ENCODE measurements at regions not wholly inside any gene's neighbourhood (a gene's known extent, or its start where the extent isn't known, plus 50 kb on each side); places are given as distances from the start of the nearest gene placed in this dataset.
"Not testable (repeated sequence)": the region's sequence is repeated elsewhere in the genome, so short reads cannot be mapped to it uniquely, and the experiment has no call there.

GRCh38 chr16:88248761-88249160 lies 134.0 kb upstream of the ZNF469 start:
- DNase-seq, result not testable (repeated sequence)

GRCh38 chr16:88250381-88250780 lies 132.4 kb upstream of the ZNF469 start:
- DNase-seq, result not testable (repeated sequence)

DNA sequence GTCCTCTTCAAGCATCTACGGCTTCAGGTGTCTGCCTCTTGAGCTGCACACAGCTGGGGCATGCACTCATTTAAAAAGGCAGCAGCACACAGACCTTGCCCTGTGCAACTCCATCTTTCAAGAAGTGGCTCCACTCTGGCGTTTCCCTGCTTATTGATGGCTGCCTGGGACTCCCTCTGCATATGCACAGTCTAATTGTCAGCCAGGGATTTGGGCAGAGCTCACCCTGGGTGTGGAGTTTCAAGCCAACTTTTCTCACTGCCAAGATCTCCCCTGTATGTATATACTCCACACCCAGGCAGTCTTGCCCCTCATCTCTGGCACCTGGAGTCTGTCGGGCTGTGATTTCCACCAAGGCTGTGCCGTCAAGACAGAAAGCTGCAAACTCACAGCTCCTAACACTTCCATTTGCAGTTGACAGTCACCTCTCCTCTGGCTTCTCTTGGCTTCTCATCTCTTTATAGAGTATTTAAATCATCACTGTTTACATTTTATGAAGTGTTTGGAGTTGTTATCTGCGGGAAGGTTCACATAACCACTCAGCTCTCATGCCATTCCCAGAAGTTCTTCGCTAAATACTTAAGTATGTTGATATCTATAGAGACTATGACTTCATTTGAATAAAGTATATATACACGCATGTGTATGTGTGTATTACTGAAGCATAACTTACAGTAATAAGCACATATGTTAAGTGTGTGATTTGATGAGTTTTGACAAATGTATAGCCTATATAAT lies 130.5 kb upstream of the ZNF469 start:
- not testable (repeated sequence) for DNase-seq

DNA sequence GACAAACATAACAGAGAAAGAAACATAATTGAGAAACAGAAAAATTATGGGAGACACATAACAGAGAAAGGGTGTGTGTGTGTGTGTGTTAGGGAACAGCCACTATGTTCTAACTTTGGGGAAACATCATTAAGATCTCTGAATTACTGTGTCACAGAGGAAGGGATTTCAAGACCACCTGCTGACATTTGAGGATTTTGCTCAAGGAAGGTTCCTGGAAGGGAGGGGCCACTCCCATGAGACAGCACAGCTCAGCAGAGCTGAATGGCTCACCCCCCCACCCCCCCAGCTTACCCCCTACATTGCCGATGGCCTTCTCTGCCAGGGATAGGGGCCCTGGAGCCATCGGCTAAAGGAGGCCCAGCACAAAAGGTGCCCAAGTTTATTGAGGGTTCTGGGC lies 124.6 kb upstream of the ZNF469 start:
- DNase-seq, result not testable (repeated sequence)

GRCh38 chr16:88258764-88259525 lies 123.8 kb upstream of the ZNF469 start:
- DNase-seq, result peak; percentile 71

GRCh38 chr16:88259538-88259937 lies 123.2 kb upstream of the ZNF469 start:
- not testable (repeated sequence) for DNase-seq

GRCh38 chr16:88260146-88260545 lies 122.6 kb upstream of the ZNF469 start:
- not testable (repeated sequence) for DNase-seq

DNA sequence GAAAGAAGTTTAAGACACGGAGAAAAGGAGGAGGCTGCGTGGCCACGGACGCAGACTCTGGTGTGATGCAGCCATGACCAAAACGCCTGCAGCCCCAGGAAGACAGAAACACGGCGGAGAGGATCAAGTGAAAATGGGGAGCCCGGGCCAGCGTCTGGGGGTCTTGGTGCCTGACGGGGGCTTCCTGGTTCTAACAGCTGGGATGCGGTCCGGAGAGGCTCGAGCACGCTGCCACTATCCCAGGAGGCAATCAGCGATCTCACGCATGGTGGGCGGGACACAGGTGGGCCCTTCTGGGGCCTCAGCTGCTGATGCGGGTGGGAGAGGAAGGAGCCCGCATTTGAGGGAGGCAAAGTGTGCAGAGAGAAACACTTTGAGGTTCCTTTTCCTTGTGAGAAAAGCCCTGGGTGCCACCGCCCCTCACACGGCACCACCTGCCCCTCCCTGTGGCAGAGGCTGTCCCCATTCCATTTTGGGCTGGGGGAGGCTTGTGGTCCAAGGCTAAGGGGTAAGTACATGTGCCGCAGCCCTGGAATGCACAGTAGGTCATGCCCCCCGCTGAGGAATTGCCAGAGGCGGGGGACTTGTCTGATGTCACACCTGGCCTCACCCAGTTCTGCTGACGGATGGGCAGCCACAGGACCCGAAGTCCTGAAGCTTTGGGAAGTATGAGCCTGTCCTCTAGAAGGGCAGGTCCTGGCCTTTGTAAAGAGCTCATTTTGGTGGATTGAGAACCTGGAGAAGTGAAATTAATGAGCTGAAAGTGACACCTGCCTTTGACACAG lies 121.7 kb upstream of the ZNF469 start:
- DNase-seq, result not testable (repeated sequence)

DNA sequence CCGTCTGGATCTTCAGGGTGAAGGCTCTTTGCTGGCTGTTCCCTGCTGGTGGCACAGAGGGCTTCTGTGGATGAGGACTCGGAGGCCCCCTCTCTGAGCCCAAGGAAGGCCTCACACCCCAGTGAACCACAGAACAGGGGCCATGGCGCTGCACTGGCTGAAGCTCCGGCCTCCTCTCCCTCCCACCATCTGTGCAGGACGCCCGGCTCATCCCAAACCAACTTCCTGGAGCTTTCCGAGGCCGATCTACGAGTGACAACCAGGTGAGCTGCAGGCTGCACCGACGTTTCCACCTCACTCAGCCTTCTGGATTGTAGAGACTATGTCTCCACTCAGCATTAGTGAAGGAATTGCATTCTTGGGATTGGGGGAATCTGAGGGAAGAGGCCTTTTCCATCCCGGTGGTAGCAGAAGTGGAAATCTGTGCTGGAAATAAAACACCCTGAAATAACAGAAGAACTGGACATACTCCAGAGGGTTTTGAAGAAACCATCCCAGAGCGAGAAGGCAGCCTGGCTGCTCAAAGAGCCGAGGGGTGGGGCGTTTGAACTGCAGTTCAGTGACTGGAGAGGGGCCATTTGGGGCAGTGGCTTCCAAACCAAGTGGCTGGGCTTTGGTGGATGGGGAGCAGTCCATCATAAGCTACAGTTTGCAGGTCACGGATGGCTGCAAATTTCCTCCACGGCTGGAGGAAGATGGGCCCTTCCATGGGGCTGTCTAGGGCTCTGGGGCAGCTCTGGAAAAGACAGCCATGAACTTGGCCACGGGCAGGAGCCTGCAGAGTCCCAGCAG lies 120.7 kb upstream of the ZNF469 start:
- DNase-seq, result not testable (repeated sequence)

DNA sequence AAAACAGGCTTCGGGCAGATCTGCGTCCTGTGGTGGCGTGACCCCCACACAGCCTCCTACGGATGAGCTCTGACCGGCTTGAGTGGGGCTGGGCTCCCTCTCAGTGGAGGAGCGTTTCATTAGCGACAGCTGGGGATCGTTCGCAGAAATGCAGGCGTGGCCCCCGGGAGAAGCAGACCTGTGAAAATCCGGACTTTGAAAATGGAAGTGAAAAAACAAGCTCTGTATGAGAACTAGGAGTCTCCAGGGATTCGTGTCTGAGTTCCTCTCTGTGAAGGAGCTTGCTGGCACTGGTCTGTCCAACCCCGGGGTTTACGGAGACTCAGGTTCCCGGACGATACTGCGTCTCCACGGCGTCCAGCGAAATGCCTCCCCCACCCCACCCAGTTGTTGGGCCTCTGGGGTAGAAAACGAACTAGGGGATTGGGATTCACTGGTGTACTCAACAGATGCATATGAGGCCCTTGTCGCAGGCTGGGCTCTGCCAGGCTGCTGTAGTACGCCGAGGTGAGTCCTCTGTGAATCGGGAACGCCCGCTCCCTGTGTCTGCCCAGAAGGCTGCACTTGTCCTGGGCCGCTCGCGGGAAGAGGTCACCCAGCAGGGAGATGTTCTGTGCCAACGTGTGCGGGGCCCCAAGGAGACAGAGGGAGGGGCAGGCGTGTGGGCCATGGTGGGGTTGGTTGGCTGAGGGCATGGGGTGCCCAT lies 119.7 kb upstream of the ZNF469 start:
- DNase-seq, result peak; percentile 77

- not testable (repeated sequence) for DNase-seq
Measured at GRCh38 chr16:88263681-88264287, 119.0 kb upstream of the ZNF469 start.

GRCh38 chr16:88264641-88265285 lies 118.0 kb upstream of the ZNF469 start:
- DNase-seq, result peak; percentile 62

DNA sequence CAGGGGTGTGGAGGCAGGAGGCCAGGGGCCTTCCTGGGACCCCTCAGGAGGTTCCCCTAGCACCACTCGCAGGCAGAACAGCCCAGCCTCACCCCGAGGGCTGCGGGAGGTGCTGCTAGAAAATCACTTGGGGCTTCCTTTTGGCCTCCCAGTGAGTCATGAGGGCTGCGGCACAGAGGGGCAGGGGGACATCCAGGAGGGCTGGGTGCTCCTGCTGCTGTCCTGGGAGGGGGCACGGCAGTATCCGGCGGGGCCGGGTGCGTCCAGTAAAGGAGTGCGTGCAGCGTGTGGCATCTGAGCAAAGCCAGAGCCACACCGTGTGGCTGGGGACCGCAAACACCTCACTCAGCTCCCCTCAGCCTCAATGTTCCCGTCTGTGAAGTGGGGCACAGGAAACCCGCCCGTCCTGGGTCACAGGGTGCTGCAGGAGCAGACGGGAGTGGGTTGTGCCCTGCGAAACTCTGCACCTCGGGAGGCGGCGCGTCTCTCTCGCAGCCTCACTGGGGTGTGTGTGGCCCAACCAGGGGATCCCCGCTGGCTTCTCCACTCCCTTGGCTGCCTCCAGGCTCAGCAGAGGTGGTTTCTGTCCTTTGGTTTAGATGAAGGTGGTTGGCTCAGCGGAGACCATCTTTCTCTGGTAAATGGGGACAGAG lies 117.3 kb upstream of the ZNF469 start:
- DNase-seq, result not testable (repeated sequence)

DNA sequence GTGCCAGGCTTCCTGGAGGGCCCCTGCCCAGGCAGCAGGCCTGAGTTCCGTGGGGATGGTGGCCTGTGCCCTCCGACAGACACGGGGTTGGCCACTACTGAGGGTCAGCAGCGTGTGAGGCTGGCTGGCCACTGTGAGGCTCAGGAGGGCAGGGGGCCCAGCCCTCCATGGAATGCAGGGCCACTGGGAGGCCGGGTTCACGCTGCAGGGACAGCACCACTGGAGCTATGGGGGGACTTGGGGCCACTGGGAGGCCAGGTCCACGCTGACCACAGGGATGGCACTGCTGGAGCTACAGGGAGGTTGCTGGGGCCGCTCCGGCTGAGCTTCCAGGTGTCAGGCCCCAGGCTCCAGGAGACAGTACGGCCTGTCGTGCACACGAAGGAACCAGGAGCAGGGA lies 116.7 kb upstream of the ZNF469 start:
- not testable (repeated sequence) for DNase-seq

GRCh38 chr16:88266935-88267551 lies 115.7 kb upstream of the ZNF469 start:
- DNase-seq, result peak; percentile 59

DNA sequence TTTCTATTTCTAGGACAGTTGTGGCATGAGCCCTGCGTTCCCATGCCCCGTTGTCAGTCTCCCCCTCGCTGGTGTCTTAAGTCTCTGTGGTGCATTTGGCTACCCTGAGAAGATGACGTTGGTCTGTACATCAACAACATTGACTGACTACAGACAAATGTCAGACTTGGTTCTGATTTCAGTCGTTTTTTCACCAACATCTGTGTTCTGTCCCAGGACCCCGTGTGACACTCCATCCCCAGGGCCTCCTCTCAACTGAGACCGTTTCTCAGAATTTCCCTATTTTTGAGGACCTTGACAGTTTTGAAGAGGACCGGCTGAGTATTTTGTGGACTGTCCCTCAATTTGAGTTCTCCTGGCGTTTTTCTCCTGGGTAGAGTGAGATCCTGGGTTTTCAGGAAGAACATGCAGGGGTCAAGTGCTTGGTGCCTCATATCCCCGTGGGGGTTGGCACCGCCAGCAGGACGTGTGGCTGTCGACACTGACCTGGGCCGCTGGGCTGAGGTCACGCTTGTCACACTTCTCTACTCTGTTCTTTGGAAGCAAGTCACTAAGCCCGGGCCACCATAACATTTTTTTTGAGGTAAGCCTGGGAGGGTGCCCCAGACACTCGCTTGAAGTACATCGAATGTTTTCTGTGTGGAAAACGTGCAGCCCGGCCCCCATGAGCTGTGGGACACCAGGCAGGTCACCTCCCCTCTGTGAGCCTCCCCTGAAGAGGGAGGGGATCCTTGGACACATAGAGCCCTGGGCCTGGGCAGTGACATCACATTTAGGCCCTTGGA lies 114.4 kb upstream of the ZNF469 start:
- not testable (repeated sequence) for DNase-seq

GRCh38 chr16:88270171-88270790 lies 112.5 kb upstream of the ZNF469 start:
- DNase-seq, result not testable (repeated sequence)

GRCh38 chr16:88271296-88271695 lies 111.5 kb upstream of the ZNF469 start:
- not testable (repeated sequence) for DNase-seq
